Cardiac fibroblast (primary cell): ENCODE measurements at regions not wholly inside any gene's neighbourhood (a gene's known extent, or its start where the extent isn't known, plus 50 kb on each side); places are given as distances from the start of the nearest gene placed in this dataset.

Experiments
- DNase-seq, 2 donors: peaks; one replicate each; pipeline versions ENCODE4 v3.0.0 to v3.0.0-alpha.2; 2010; ENCODE audit warnings: low read depth in 2 of 2
- H3K4me3 ChIP-seq, 2 donors: replicated peaks in 1 of 2; 1 replicate in 1 of 2; 2 replicates in 1 of 2; pipeline ENCODE4 v1.5.1; 2011; ENCODE audit warnings: low read depth in 2 of 2, low read length in 2 of 2, mild to moderate bottlenecking in 2 of 2, moderate library complexity in 1 of 2
- CTCF ChIP-seq: IDR thresholded peaks from one replicate; pipeline ENCODE4 v1.5.1; 2011; ENCODE audit warnings: low read depth, mild to moderate bottlenecking, low read length, inconsistent platforms

DNA sequence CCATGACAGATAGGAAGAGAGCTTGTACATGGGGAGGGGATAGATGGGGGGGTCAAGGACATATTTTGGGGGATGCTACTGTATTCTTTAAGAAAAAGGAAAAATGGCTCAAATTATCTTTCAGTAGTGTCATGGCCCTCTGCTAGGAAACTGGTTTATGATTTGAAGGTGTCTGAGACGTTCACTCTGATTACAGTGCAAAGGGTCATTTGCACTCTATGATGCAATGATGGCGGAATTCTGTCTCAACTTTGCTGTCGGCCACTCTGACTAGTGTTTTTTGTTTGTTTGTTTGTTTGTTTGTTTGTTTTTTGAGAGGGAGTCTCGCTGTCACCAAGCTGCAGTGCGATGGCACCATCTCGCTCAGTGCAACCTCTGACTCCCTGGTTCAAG lies 180.0 kb downstream of the SOX4 start:
- no peak for DNase-seq
- no peak overlapping the region for H3K4me3 ChIP-seq
- no peak for TF ChIP-seq CTCF

DNA sequence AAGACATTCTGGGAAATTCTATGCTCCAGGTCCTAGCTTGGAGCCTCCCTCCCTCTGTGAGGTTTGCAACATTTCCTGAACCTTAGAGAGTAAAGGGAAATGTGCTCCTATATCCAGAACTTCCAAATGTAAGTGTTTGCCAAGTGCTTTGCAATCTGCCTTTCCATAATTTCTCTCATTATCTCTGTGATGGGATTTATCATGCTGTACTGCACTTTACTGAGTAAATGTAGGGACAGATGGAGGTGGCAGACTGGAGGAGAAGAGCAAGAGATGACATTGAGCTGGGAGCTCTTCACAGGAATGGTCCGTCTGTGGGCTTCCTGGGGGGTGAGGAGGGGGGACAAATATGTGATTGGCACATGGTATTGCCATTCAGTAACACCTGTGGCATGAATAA lies 184.3 kb downstream of the SOX4 start:
- TF ChIP-seq CTCF: no peak
- H3K4me3 ChIP-seq: no peak overlapping the region
- DNase-seq: no peak

GRCh38 chr6:21780141-21780540 lies 186.6 kb downstream of the SOX4 start:
- DNase-seq: no peak

GRCh38 chr6:21780679-21781078 lies 187.1 kb downstream of the SOX4 start:
- DNase-seq: no peak
- TF ChIP-seq CTCF: no peak
- H3K4me3 ChIP-seq: no peak overlapping the region

More at GRCh38 chr6:21780141-21780540, 186.6 kb downstream of the SOX4 start:
- no peak for TF ChIP-seq CTCF
- no peak overlapping the region for H3K4me3 ChIP-seq

- TF ChIP-seq CTCF: no peak
- H3K4me3 ChIP-seq: no peak overlapping the region
- no peak for DNase-seq
These were observed 187.6 kb downstream of the SOX4 start for GRCh38 chr6:21781128-21781527.

DNA sequence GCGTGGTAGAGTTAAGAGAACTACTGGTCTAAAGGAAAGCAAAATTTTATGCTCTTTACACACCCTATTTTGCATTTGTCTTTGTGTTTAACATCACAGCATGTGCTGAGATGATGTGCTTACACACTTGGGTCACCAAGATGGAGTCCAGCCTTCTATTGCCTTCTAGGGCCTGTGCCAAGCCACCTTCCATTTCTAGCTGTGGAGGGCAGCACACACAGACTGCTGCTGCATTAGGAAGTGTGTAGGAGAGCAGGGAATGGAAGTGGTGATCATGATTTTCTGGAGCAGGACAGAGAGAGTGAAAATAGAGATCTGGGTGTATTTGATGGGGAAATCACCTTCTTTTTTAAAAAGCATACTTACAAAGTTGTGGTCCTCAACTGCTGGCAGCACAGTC lies 191.6 kb downstream of the SOX4 start:
- DNase-seq: no peak
- H3K4me3 ChIP-seq: no peak overlapping the region
- TF ChIP-seq CTCF: no peak

DNA sequence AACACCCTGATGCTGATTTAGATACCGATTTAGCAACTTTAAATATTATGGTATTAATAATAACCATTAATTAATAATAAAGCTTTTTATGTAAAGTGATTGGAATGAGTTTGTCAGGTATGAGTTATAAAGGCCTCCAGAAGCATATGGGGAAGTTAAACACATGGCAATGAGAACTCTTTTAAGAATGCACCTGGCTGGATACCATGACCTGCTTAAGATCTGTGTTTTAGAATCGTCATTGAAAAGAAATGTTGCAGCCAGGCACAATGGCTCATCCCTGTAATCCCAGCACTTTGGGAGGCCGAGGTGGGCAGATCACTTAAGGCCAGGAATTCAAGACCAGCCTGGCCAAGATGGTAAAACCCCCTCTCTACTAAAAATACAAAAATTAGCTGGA lies 197.5 kb downstream of the SOX4 start:
- TF ChIP-seq CTCF: no peak
- DNase-seq: no peak
- no peak overlapping the region for H3K4me3 ChIP-seq
